GM12873 (cell line): ENCODE measurements at regions not wholly inside any gene's neighbourhood (a gene's known extent, or its start where the extent isn't known, plus 50 kb on each side); places are given as distances from the start of the nearest gene placed in this dataset.

ENCODE experiments used
- TF ChIP-seq, protein P1 (sequence below): IDR thresholded peaks from 2 replicates; pipeline ENCODE4 v1.5.1; 2012; ENCODE audit warnings: low read depth, mild to moderate bottlenecking, moderate library complexity, low read length, control low read depth; ENCODE audit not compliant: insufficient read depth; ENCODE audit errors: missing control alignments

DNA sequence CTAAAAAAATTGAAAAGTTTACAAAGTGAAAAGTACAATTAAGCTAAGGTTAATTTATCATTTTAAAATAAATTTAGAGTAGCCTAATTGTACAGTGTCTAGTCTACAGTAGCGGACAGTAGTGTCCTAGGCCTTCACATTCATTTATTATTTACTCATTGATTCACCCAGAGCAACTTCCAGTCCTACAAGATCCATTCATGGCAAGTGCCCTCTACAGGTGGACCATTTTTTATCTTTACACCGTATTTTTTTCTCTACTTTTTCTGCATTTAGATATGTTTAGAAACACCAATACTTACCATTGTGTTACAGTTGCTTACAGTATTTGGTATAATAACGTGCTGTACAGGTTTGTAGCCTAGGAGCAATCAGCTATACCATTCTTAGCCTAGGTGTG, 84.1 kb downstream of the TSN start:
- TF ChIP-seq, protein P1, sequence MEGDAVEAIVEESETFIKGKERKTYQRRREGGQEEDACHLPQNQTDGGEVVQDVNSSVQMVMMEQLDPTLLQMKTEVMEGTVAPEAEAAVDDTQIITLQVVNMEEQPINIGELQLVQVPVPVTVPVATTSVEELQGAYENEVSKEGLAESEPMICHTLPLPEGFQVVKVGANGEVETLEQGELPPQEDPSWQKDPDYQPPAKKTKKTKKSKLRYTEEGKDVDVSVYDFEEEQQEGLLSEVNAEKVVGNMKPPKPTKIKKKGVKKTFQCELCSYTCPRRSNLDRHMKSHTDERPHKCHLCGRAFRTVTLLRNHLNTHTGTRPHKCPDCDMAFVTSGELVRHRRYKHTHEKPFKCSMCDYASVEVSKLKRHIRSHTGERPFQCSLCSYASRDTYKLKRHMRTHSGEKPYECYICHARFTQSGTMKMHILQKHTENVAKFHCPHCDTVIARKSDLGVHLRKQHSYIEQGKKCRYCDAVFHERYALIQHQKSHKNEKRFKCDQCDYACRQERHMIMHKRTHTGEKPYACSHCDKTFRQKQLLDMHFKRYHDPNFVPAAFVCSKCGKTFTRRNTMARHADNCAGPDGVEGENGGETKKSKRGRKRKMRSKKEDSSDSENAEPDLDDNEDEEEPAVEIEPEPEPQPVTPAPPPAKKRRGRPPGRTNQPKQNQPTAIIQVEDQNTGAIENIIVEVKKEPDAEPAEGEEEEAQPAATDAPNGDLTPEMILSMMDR, result no peak

DNA sequence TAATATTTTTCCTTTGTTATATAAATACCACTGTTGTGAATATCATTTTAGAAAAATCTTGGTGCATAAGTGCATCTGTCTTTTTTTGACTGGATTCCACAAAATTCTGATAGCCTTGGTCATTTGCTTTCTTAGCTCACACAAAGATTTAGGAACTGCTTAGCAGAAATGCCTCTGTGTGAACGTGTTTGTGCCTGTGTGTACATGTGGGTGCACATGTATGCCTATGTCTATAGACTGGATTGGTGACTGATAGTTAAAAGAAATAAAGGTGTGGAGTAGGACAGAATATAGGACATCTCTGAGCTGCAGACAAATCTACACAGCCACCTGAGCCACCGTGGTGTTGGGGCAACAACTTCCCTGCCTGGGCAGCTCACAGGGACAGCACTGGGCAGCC, 93.8 kb downstream of the TSN start:
- TF ChIP-seq, protein P1, result no peak

DNA sequence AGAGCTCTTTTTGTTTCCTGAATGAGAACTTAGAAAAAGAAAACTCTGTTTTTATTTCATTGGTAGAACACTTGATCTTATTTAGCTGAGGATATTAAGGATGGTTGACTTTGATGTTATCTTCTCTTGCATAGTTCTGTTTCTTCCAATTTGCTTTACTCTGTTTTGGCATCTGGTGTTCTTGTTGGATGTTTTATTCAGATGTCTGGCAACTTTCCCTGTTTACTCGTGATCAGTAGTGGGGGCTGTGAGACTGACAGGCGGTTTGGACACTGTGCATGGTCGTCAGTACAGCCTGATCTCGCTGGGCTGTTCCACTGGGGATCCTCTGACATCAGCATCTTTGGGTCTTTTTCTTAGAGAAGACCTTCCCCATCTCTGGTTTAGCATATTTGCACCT, 100.1 kb downstream of the TSN start:
- TF ChIP-seq, protein P1, result no peak

DNA sequence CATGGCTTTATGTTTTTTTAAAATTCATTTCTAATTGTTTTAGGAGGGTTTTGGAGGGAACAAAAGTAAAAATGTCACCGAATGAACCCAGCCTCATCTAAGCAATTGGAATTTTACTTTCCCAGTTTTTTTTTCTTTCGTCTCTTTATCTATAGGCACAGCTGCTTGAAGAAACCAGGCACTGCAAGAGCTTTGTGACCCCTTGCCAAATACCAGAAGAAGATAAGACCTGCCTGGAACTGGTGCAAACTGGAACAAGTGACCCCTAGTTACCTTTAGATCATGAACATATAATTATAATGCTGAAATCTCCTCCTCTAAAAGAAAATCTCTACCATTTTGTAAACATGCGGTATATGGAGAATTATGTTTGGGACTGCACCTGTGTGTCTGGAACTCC, 100.9 kb downstream of the TSN start:
- TF ChIP-seq, protein P1, result no peak

DNA sequence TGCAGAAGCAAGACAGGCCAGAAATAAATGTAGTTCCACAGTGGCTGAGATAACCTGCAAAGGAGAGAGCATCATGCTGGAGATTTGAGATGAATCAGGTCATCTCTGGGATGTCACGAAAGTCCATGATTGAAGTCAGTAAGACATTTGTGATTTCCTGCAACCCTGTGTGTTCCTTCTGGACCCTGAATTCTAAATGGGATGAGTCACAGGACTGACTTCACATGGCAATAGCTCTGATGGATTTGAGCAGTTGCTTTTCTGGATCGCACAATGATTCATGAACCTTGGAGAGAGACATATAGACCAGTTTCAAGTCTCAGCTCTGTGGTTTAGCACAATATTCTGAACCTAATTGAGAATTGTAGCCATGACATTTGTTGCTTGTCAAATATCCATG, 102.9 kb downstream of the TSN start:
- TF ChIP-seq, protein P1, result no peak

DNA sequence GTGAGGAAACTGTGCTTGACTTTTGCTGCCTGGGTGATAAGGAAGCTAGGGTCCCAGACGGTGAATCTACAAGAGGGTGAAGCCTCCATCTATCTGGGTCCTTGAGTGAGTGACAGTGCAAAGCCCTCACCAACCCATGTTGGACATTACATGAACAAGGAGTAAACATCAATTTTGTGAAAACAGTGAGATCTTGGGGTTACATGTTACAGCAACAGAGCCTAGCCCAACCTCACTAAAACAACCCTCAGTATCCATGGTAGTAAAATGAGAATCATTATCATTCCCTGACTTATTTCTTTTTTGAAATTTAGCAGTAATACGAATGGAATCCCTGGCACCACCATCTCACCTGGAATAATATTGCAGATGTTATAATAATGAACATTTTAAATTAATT, 103.4 kb downstream of the TSN start:
- TF ChIP-seq, protein P1, result no peak

DNA sequence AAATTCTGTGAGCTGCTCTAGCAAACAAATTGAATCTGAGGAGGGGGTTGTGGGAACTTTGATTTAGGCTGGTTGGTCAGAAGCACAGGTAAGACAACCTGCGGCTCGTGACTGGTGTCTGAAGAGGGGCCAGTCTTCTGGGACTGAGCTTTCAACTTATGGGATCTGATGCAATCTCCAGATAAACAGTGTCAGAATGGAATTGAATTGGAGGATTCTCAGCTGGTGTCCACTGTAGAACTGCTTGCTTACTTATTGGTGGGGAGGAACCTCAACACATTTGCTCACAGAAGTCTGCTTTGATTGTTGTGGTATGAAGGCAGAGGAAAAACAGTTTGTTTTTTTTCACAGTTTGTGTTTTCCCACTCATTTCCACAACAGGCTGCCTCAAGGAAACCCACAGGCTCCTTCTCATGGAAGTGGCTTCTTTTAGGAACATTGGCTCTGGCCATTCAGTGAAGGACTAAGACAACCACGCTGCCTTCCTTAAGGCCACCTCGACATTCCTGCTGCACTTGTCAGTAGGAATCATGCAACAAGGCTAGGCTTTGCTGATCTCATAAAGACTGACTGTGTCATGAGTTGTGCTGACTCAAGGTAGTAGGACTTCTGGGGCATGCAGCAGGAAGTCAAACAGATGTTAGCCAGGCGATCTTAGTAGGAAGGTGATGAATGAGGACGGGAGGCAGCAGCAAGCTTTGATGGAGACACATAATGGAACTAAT, 104.7 kb downstream of the TSN start:
- TF ChIP-seq, protein P1, result no peak
